CD14-positive monocyte (primary cell): ENCODE measurements at regions not wholly inside any gene's neighbourhood (a gene's known extent, or its start where the extent isn't known, plus 50 kb on each side); places are given as distances from the start of the nearest gene placed in this dataset.
A peak's percentile ranks its signal among the peaks of the same experiment; 100 is the strongest.
"Not testable (repeated sequence)": the region's sequence is repeated elsewhere in the genome, so short reads cannot be mapped to it uniquely, and the experiment has no call there.

ENCODE experiments used
- DNase-seq, 3 donors: peaks; one replicate each; pipeline ENCODE4 v3.0.0-alpha.2; 2011 to 2022
- H2AFZ ChIP-seq: 2 replicates; pipeline ENCODE4 v1.6.0; 2012; ENCODE audit warnings: mild to moderate bottlenecking, low read depth, low read length, inconsistent platforms; ENCODE audit not compliant: insufficient read depth, poor library complexity, severe bottlenecking
- H3K27ac ChIP-seq, 2 donors: 1 replicate in 1 of 2; 2 replicates in 1 of 2; pipeline ENCODE4 v1.5.1; 2012 to 2013; ENCODE audit warnings: low read length in 2 of 2, control low read depth in 1 of 2, inconsistent platforms in 1 of 2, low read depth in 1 of 2, mild to moderate bottlenecking in 1 of 2
- H3K27me3 ChIP-seq, 2 donors: one replicate each; pipeline versions ENCODE4 v1.6.0 to v1.6.1; 2011 to 2013; ENCODE audit warnings: low read length in 2 of 2; ENCODE audit not compliant: control insufficient read depth in 2 of 2, insufficient read depth in 2 of 2
- H3K36me3 ChIP-seq, 2 donors: replicated peaks in 1 of 2; 1 replicate in 1 of 2; 2 replicates in 1 of 2; pipeline versions ENCODE4 v1.5.1 to v1.6.1; 2012 to 2013; ENCODE audit warnings: low read length in 2 of 2, control low read depth in 1 of 2, inconsistent platforms in 1 of 2, mild to moderate bottlenecking in 1 of 2; ENCODE audit not compliant: insufficient read depth in 2 of 2, control insufficient read depth in 1 of 2
- H3K4me1 ChIP-seq, 2 donors: 1 replicate in 1 of 2; 2 replicates in 1 of 2; pipeline versions ENCODE4 v1.5.1 to v1.6.1; 2012 to 2013; ENCODE audit warnings: low read length in 2 of 2, control low read depth in 1 of 2, inconsistent platforms in 1 of 2, mild to moderate bottlenecking in 1 of 2, moderate library complexity in 1 of 2; ENCODE audit not compliant: insufficient read depth in 2 of 2, control insufficient read depth in 1 of 2
- H3K4me2 ChIP-seq: replicated peaks from 2 replicates; pipeline ENCODE3; 2012; ENCODE audit warnings: low read length, moderate library complexity, mild to moderate bottlenecking; ENCODE audit not compliant: poor library complexity, severe bottlenecking; ENCODE audit errors: extremely low read depth
- H3K4me3 ChIP-seq, 3 experiments: fragments of 200-600 bp in 1 of 3; sonication (generic) in 1 of 3; replicated peaks in 1 of 3; 1 replicate in 2 of 3; 2 replicates in 1 of 3; pipeline ENCODE4 v1.5.1; 2011 to 2013; ENCODE audit warnings: low read length in 3 of 3, mild to moderate bottlenecking in 3 of 3, control low read depth in 2 of 3, low read depth in 2 of 3, inconsistent platforms in 1 of 3, moderate library complexity in 1 of 3
- H3K79me2 ChIP-seq: 2 replicates; pipeline ENCODE4 v1.6.0; 2012; ENCODE audit warnings: mild to moderate bottlenecking, control low read depth, inconsistent platforms, low read length, moderate library complexity; ENCODE audit not compliant: insufficient read depth
- H3K9ac ChIP-seq: 2 replicates; pipeline ENCODE4 v1.6.0; 2017; ENCODE audit warnings: low read length, mild to moderate bottlenecking; ENCODE audit not compliant: insufficient read depth, poor library complexity, severe bottlenecking
- H3K9me3 ChIP-seq, 2 donors: replicated peaks in 1 of 2; 1 replicate in 1 of 2; 2 replicates in 1 of 2; pipeline versions ENCODE4 v1.5.1 to v1.6.1; 2012 to 2013; ENCODE audit warnings: low read length in 2 of 2, control low read depth in 1 of 2; ENCODE audit not compliant: control insufficient read depth in 1 of 2, insufficient read depth in 1 of 2
- H4K20me1 ChIP-seq: 2 replicates; pipeline ENCODE4 v1.6.0; 2012; ENCODE audit warnings: mild to moderate bottlenecking, low read length, control low read depth, moderate library complexity; ENCODE audit not compliant: insufficient read depth
- H3K27ac Mint-ChIP-seq, 7 donors: one replicate each; pipeline ENCODE4 v1.8.0; 2020; ENCODE audit warnings: mild to moderate bottlenecking in 7 of 7, mixed read lengths in 7 of 7, moderate library complexity in 6 of 7, inconsistent platforms in 2 of 7
- H3K27me3 Mint-ChIP-seq, 3 donors: one replicate each; pipeline ENCODE4 v1.8.0; 2021 to 2022; ENCODE audit warnings: low read depth in 3 of 3, mild to moderate bottlenecking in 3 of 3, mixed read lengths in 3 of 3, moderate library complexity in 3 of 3, inconsistent platforms in 1 of 3
- H3K36me3 Mint-ChIP-seq, 2 donors: one replicate each; pipeline ENCODE4 v1.8.0; 2020; ENCODE audit warnings: mixed read lengths in 2 of 2, inconsistent platforms in 1 of 2, mild to moderate bottlenecking in 1 of 2
- H3K4me1 Mint-ChIP-seq: one replicate; pipeline ENCODE4 v1.8.0; 2020; ENCODE audit warnings: mild to moderate bottlenecking, mixed read lengths
- H3K4me3 Mint-ChIP-seq, 2 donors: one replicate each; pipeline ENCODE4 v1.8.0; 2020; ENCODE audit warnings: mild to moderate bottlenecking in 2 of 2, mixed read lengths in 2 of 2, moderate library complexity in 1 of 2
- H3K9me3 Mint-ChIP-seq, 7 donors: one replicate each; pipeline ENCODE4 v1.8.0; 2020 to 2022; ENCODE audit warnings: mixed read lengths in 7 of 7, mild to moderate bottlenecking in 6 of 7, moderate library complexity in 6 of 7, inconsistent platforms in 2 of 7
- WGBS: methylation state at CpG from one replicate; pipeline ENCODE4 v1.1.5; 2013; ENCODE audit warnings: missing lambda C conversion rate; ENCODE audit not compliant: insufficient coverage; 5-methylcytosine and 5-hydroxymethylcytosine counted together
- intact Hi-C, 2 donors: fragments of 100-400 bp; cut with micrococcal nuclease; formaldehyde crosslinking; loops; one replicate each; pipeline versions ENCODE4 v1.15.0 to v1.15.1; 2023

DNA sequence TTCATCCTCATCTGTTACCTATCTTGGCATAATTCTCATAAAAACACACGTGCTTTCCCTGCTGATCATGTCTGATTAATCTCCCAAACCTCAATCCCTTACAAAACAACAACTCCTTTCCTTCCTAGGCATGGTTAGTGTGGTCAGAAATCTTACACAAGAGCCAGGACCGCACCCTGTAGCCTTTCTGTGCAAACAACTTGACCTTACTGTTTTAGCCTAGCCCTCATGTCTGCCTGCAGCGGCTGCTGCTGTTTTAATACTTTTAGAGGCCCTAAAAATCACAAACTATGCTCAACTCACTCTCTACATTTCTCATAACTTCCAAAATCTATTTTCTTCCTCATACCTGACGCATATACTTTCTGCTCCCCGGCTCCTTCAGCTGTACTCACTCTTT is 103.6 kb upstream of the UST start:
- H3K27ac ChIP-seq, H3K79me2 ChIP-seq, H3K9ac ChIP-seq, H3K36me3 ChIP-seq, DNase-seq, H2AFZ ChIP-seq, H3K4me2 ChIP-seq, H3K36me3 Mint-ChIP-seq, H4K20me1 ChIP-seq, H3K27me3 Mint-ChIP-seq, H3K9me3 ChIP-seq, intact Hi-C loops, H3K4me3 ChIP-seq, H3K27me3 ChIP-seq: not testable (repeated sequence)
- H3K4me1 Mint-ChIP-seq = peaks cover 43% of the 10 kb centered on the region
- WGBS = no CpG with 5 or more reads among the region's 5 CpGs
- peaks cover 17 to 19% of the 10 kb centered on the region in 2 donors for H3K4me1 ChIP-seq
- H3K9me3 Mint-ChIP-seq = peaks cover 2 to 10% (median 4%) of the 10 kb centered on the region in 7 donors
- H3K27ac Mint-ChIP-seq = peak overlapping the region in 6 of 7 donors; percentile 13 to 84 (median 48)
- H3K4me3 Mint-ChIP-seq = peak overlapping the region in 1 of 2 donors; percentile 69

DNA sequence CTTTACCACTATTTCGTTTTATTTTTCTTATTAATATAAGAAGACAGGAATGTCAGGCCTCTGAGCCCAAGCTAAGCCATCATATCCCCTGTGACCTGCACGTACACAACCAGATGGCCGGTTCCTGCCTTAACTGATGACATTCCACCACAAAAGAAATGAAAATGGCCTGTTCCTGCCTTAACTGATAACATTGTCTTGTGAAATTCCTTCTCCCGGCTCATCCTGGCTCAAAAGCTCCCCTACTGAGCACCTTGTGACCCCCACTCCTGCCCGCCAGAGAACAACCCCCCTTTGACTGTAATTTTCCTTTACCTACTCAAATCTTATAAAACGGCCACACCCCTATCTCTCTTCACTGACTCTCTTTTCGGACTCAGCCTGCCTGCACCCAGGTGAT is 101.8 kb upstream of the UST start:
- not testable (repeated sequence) for H3K36me3 Mint-ChIP-seq, H3K36me3 ChIP-seq, H3K9me3 Mint-ChIP-seq, H3K4me3 Mint-ChIP-seq, H3K4me3 ChIP-seq, H3K4me2 ChIP-seq, H3K27ac Mint-ChIP-seq, H3K27ac ChIP-seq, H3K27me3 ChIP-seq, H3K79me2 ChIP-seq, H3K9ac ChIP-seq, DNase-seq, H4K20me1 ChIP-seq, H3K27me3 Mint-ChIP-seq, H2AFZ ChIP-seq, H3K9me3 ChIP-seq
- intact Hi-C loops = loop anchor here in 1 of 2 donors (5.0 kb wide), 1 partner anchor 42 kb away; no protein-coding TSS in a partner anchor
- peaks cover 35 to 37% of the 10 kb centered on the region in 2 donors for H3K4me1 ChIP-seq
- 100% methylated on average over 2 of the region's 7 CpGs for WGBS
- H3K4me1 Mint-ChIP-seq = peaks cover 59% of the 10 kb centered on the region
